HL-60 (cell line): ENCODE measurements at regions not wholly inside any gene's neighbourhood (a gene's known extent, or its start where the extent isn't known, plus 50 kb on each side); places are given as distances from the start of the nearest gene placed in this dataset.

Experiments used
- DNase-seq, 2 experiments: peaks; one replicate each; pipeline ENCODE4 v3.0.0-alpha.2; 2010 to 2020; ENCODE audit warnings: low read depth in 1 of 2, low spot score in 1 of 2
- H3K27ac ChIP-seq: fragments of 250-450 bp; sonication (Bioruptor Pico); replicated peaks from 2 replicates; pipeline ENCODE4 v1.5.1; 2020; ENCODE audit warnings: mild to moderate bottlenecking, moderate library complexity
- H3K27me3 ChIP-seq: fragments of 250-450 bp; sonication (Bioruptor Pico); 2 replicates; pipeline ENCODE4 v1.5.1; 2021; ENCODE audit warnings: mild to moderate bottlenecking, moderate library complexity; ENCODE audit not compliant: insufficient read depth, poor library complexity, severe bottlenecking
- H3K4me3 ChIP-seq: replicated peaks from 2 replicates; pipeline ENCODE4 v1.5.1; 2011; ENCODE audit warnings: mild to moderate bottlenecking, control low read depth, low read length; ENCODE audit not compliant: insufficient read depth
- GABPA ChIP-seq: IDR thresholded peaks from 2 replicates; pipeline ENCODE4 v1.6.1; 2012; ENCODE audit warnings: low read depth
- POLR2AphosphoS5 ChIP-seq: IDR thresholded peaks from 2 replicates; pipeline ENCODE4 v1.6.1; 2012; ENCODE audit warnings: low read depth
- SPI1 ChIP-seq: IDR thresholded peaks from 2 replicates; pipeline ENCODE4 v1.6.1; 2012; ENCODE audit warnings: low read depth, mild to moderate bottlenecking, borderline replicate concordance
- TF ChIP-seq, protein P1 (sequence below): IDR thresholded peaks from 2 replicates; pipeline ENCODE4 v1.6.1; 2012; ENCODE audit warnings: low read depth; ENCODE audit not compliant: insufficient replicate concordance
- TF ChIP-seq, protein P2 (sequence below): IDR thresholded peaks from one replicate; pipeline ENCODE4 v1.5.1; 2011; ENCODE audit warnings: low read length, control low read depth, inconsistent platforms; ENCODE audit not compliant: insufficient read depth

DNA sequence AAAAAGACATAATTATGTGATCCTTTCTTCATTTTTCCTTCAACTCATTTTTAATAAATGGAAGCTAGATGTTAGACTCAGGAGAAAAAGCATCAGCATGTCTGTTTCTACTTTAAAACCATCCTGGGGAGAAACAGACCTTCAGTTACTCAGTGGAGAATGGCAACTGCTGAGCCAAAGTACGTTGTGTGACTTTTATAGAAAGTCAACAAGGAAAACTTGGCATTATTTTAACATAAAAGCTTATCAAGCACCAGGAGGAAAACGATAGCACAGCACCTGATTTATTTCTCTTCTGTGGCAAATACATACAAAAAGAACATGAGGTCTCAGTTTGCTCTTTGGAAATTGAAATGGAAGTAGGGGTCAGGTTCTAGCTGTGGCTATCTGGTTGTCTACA lies 115.3 kb upstream of the RIPOR2 start:
- H3K27ac ChIP-seq, result no peak overlapping the region
- no peaks in the 10 kb centered on the region for H3K27me3 ChIP-seq
- DNase-seq, result no peak
- no peak overlapping the region for H3K4me3 ChIP-seq
- TF ChIP-seq, protein P1, sequence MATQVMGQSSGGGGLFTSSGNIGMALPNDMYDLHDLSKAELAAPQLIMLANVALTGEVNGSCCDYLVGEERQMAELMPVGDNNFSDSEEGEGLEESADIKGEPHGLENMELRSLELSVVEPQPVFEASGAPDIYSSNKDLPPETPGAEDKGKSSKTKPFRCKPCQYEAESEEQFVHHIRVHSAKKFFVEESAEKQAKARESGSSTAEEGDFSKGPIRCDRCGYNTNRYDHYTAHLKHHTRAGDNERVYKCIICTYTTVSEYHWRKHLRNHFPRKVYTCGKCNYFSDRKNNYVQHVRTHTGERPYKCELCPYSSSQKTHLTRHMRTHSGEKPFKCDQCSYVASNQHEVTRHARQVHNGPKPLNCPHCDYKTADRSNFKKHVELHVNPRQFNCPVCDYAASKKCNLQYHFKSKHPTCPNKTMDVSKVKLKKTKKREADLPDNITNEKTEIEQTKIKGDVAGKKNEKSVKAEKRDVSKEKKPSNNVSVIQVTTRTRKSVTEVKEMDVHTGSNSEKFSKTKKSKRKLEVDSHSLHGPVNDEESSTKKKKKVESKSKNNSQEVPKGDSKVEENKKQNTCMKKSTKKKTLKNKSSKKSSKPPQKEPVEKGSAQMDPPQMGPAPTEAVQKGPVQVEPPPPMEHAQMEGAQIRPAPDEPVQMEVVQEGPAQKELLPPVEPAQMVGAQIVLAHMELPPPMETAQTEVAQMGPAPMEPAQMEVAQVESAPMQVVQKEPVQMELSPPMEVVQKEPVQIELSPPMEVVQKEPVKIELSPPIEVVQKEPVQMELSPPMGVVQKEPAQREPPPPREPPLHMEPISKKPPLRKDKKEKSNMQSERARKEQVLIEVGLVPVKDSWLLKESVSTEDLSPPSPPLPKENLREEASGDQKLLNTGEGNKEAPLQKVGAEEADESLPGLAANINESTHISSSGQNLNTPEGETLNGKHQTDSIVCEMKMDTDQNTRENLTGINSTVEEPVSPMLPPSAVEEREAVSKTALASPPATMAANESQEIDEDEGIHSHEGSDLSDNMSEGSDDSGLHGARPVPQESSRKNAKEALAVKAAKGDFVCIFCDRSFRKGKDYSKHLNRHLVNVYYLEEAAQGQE, result no peak
- TF ChIP-seq GABPA, result no peak
- TF ChIP-seq, protein P2, sequence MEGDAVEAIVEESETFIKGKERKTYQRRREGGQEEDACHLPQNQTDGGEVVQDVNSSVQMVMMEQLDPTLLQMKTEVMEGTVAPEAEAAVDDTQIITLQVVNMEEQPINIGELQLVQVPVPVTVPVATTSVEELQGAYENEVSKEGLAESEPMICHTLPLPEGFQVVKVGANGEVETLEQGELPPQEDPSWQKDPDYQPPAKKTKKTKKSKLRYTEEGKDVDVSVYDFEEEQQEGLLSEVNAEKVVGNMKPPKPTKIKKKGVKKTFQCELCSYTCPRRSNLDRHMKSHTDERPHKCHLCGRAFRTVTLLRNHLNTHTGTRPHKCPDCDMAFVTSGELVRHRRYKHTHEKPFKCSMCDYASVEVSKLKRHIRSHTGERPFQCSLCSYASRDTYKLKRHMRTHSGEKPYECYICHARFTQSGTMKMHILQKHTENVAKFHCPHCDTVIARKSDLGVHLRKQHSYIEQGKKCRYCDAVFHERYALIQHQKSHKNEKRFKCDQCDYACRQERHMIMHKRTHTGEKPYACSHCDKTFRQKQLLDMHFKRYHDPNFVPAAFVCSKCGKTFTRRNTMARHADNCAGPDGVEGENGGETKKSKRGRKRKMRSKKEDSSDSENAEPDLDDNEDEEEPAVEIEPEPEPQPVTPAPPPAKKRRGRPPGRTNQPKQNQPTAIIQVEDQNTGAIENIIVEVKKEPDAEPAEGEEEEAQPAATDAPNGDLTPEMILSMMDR, result no peak
- TF ChIP-seq POLR2AphosphoS5, result no peak
- TF ChIP-seq SPI1, result no peak

DNA sequence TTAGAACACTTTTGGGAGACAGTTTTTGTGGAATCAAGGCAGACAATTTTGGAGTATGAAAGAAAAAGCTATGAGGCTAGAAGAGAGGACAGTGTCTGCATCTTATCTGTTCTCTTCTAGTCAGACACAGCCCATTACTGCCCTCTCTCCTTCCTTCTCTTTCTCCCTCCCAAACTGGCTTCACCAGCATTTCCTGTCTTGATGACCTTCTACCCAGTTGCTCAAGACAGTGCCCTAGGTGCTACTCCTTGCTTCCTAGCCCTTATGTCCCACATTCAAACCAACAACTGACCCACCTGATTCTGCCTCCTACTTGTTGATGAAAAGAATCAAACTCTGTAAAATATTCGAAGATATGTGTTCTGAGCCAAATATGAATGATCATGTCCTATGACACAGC lies 116.4 kb upstream of the RIPOR2 start:
- no peaks in the 10 kb centered on the region for H3K27me3 ChIP-seq
- TF ChIP-seq POLR2AphosphoS5, result no peak
- TF ChIP-seq SPI1, result no peak
- TF ChIP-seq, protein P1, result no peak
- TF ChIP-seq, protein P2, result no peak
- no peak for TF ChIP-seq GABPA
- DNase-seq, result no peak
- no peak overlapping the region for H3K4me3 ChIP-seq
- no peak overlapping the region for H3K27ac ChIP-seq

DNA sequence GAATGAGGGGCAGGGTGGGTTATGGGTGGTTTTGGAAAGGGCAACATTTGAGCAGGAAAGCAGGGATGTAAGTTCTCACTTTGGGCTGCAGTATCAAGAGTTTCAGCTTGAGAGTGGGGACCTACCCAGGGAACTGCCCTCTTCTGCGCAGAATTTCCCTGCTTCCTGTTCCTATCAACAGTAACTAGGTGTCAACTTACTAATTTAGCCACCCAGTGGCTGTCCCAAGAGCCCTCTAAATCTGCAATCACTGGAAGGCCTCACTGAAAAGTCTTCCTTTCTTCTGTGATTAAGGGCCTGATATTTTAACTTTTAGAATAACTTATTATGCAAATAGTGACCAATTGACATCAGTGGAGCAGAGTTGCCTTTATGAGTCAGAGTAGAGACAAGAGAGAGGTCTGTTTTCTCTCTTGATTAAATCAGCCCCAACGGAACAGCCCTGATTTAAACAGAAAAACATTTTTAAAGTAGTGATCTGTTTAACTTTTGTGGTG lies 118.2 kb upstream of the RIPOR2 start:
- no peak overlapping the region for H3K4me3 ChIP-seq
- DNase-seq, result no peak
- no peak overlapping the region for H3K27ac ChIP-seq
- H3K27me3 ChIP-seq, result no peaks in the 10 kb centered on the region
- TF ChIP-seq, protein P1, result no peak
- TF ChIP-seq, protein P2, result no peak
- TF ChIP-seq POLR2AphosphoS5, result no peak
